A673 (cell line): ENCODE measurements at regions not wholly inside any gene's neighbourhood (a gene's known extent, or its start where the extent isn't known, plus 50 kb on each side); places are given as distances from the start of the nearest gene placed in this dataset.

Source experiments
- CTCF ChIP-seq: fragments of 300-800, 200-600 bp; sonication (generic); conservative IDR thresholded peaks from 2 replicates; pipeline ENCODE4 v1.5.1; 2017; ENCODE audit warnings: low read depth, mild to moderate bottlenecking, antibody characterized with exemption, low read length, moderate library complexity, mixed read lengths
- EZH2 ChIP-seq: fragments of 200-600 bp; sonication (generic); IDR thresholded peaks from 2 replicates; pipeline ENCODE4 v1.6.1; 2017; ENCODE audit warnings: borderline replicate concordance, low read depth, mild to moderate bottlenecking, mixed read lengths, antibody characterized with exemption, low read length; ENCODE audit not compliant: poor library complexity, severe bottlenecking

GRCh38 chr16:73531021-73531420, 483.1 kb upstream of the ZFHX3 start:
- no peak for TF ChIP-seq CTCF
- TF ChIP-seq EZH2 = no peak
